Neuronal stem cell (in vitro differentiated cells): ENCODE measurements at regions not wholly inside any gene's neighbourhood (a gene's known extent, or its start where the extent isn't known, plus 50 kb on each side); places are given as distances from the start of the nearest gene placed in this dataset.
A peak's percentile ranks its signal among the peaks of the same experiment; 100 is the strongest.

Source experiments
- DNase-seq: peaks from one replicate; pipeline ENCODE4 v3.0.0-alpha.2; 2013; ENCODE audit warnings: low spot score
- H2AFZ ChIP-seq: one replicate; pipeline ENCODE4 v1.6.1; 2013; ENCODE audit warnings: mild to moderate bottlenecking, low read length, inconsistent platforms
- H2AK5ac ChIP-seq: 2 replicates; pipeline ENCODE4 v1.6.1; 2013; ENCODE audit warnings: low read depth, mild to moderate bottlenecking, inconsistent platforms, low read length, moderate library complexity, mixed read lengths
- H2BK120ac ChIP-seq: 2 replicates; pipeline ENCODE4 v1.6.1; 2013; ENCODE audit warnings: low read depth, mild to moderate bottlenecking, inconsistent platforms, low read length, moderate library complexity, mixed read lengths
- H2BK12ac ChIP-seq: one replicate; pipeline ENCODE4 v1.6.1; 2013; ENCODE audit warnings: low read length, inconsistent platforms
- H2BK15ac ChIP-seq: 2 replicates; pipeline ENCODE4 v1.6.1; 2013; ENCODE audit warnings: mild to moderate bottlenecking, low read length, inconsistent platforms, mixed read lengths
- H2BK5ac ChIP-seq: one replicate; pipeline ENCODE4 v1.6.1; 2013; ENCODE audit warnings: inconsistent platforms, mild to moderate bottlenecking, low read length, moderate library complexity
- H3K14ac ChIP-seq: one replicate; pipeline ENCODE4 v1.6.1; 2013; ENCODE audit warnings: low read length, inconsistent platforms
- H3K18ac ChIP-seq: 2 replicates; pipeline ENCODE4 v1.6.1; 2013; ENCODE audit warnings: low read length, inconsistent platforms
- H3K23ac ChIP-seq: 2 replicates; pipeline ENCODE4 v1.6.1; 2013; ENCODE audit warnings: low read depth, mild to moderate bottlenecking, mixed read lengths, low read length, inconsistent platforms; ENCODE audit not compliant: poor library complexity
- H3K27ac ChIP-seq: replicated peaks from 3 replicates; pipeline ENCODE4 v1.5.1; 2013; ENCODE audit warnings: low read length, inconsistent platforms
- H3K27me3 ChIP-seq, 3 experiments: 2 replicates each; pipeline ENCODE4 v1.6.1; 2013; ENCODE audit warnings: low read length in 3 of 3, mild to moderate bottlenecking in 2 of 3, inconsistent platforms in 1 of 3, low read depth in 1 of 3, mixed read lengths in 1 of 3, moderate library complexity in 1 of 3; ENCODE audit not compliant: control insufficient read depth in 3 of 3, insufficient read depth in 3 of 3
- H3K36me3 ChIP-seq, 2 donors: replicated peaks in 1 of 2; 2 replicates each; pipeline ENCODE4 v1.6.1; 2013; ENCODE audit warnings: low read length in 2 of 2; ENCODE audit not compliant: control insufficient read depth in 2 of 2, insufficient read depth in 2 of 2
- H3K4ac ChIP-seq: 2 replicates; pipeline ENCODE4 v1.6.1; 2013; ENCODE audit warnings: inconsistent platforms, mild to moderate bottlenecking, low read length, moderate library complexity
- H3K4me1 ChIP-seq, 2 donors: 1 replicate in 1 of 2; 2 replicates in 1 of 2; pipeline ENCODE4 v1.6.1; 2013; ENCODE audit warnings: low read length in 2 of 2, low read depth in 1 of 2; ENCODE audit not compliant: control insufficient read depth in 2 of 2, insufficient read depth in 1 of 2
- H3K4me2 ChIP-seq: one replicate; pipeline ENCODE4 v1.6.1; 2013; ENCODE audit warnings: mild to moderate bottlenecking, low read length, inconsistent platforms; ENCODE audit not compliant: insufficient read depth, poor library complexity, severe bottlenecking
- H3K4me3 ChIP-seq, 2 donors: 2 replicates each; pipeline ENCODE4 v1.5.1; 2013; ENCODE audit warnings: low read length in 2 of 2, mild to moderate bottlenecking in 2 of 2, inconsistent platforms in 1 of 2, moderate library complexity in 1 of 2
- H3K79me1 ChIP-seq: one replicate; pipeline ENCODE4 v1.6.1; 2013; ENCODE audit warnings: low read depth, mild to moderate bottlenecking, inconsistent platforms, low read length, moderate library complexity
- H3K9ac ChIP-seq: one replicate; pipeline ENCODE4 v1.6.1; 2013; ENCODE audit warnings: mild to moderate bottlenecking, low read depth, low read length, inconsistent platforms; ENCODE audit not compliant: poor library complexity
- H3K9me3 ChIP-seq, 2 donors: replicated peaks in 1 of 2; 2 replicates each; pipeline versions ENCODE3 to v1.6.1; 2013; ENCODE audit warnings: low read length in 2 of 2, mild to moderate bottlenecking in 2 of 2, inconsistent platforms in 1 of 2, low read depth in 1 of 2, mixed read lengths in 1 of 2, moderate library complexity in 1 of 2; ENCODE audit not compliant: control insufficient read depth in 2 of 2, insufficient read depth in 1 of 2
- H4K8ac ChIP-seq: one replicate; pipeline ENCODE4 v1.6.1; 2013; ENCODE audit warnings: low read depth, mild to moderate bottlenecking, inconsistent platforms, low read length, moderate library complexity
- H4K91ac ChIP-seq: one replicate; pipeline ENCODE4 v1.6.1; 2013; ENCODE audit warnings: low read length, low read depth, mild to moderate bottlenecking, inconsistent platforms; ENCODE audit not compliant: poor library complexity
- WGBS, 2 donors: extraction: QIAGEN DNeasy Blood & Tissue Kit; methylation state at CpG; one replicate each; pipeline ENCODE4 v1.1.7; 2013; ENCODE audit warnings: missing lambda C conversion rate in 2 of 2, mixed read lengths in 1 of 2; ENCODE audit not compliant: insufficient read length in 2 of 2, insufficient replicate concordance in 1 of 2; ENCODE audit errors: extremely low coverage in 2 of 2; 5-methylcytosine and 5-hydroxymethylcytosine counted together

DNA sequence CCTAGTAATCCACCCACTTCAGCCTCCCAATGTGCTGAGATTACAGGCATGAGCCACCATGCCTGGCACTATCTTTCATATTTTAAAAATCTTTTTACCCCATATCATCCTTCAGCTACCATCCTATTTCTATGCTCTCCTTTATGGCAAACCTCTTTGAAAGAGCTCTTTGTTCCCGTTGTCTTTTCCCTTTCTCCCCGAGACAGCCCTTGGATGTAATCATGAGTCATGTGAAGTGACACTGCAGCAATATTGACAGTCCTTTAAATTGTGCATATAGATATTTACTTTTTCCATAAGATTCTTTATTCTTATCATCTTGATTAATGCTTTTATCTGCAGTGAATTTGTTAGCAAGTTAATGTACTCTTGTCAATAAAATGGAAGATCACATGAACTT, 286.6 kb downstream of the ANKRD7 start:
- Histone ChIP-seq H2AK5ac (no peak overlapping the region), H4K8ac (no peak overlapping the region), H3K27me3 (no peaks in the 10 kb centered on the region), H3K4ac (no peak overlapping the region), H2BK15ac (no peak overlapping the region), H3K36me3 (no peaks in the 10 kb centered on the region), H3K27ac (no peak overlapping the region), H3K23ac (no peak overlapping the region), H2BK120ac (no peak overlapping the region), H3K4me2 (no peak overlapping the region), H3K14ac (no peak overlapping the region), H3K4me1 (no peaks in the 10 kb centered on the region), H3K18ac (no peak overlapping the region), H4K91ac (no peak overlapping the region), H2AFZ (peak overlapping the region; percentile 7), H3K79me1 (no peaks in the 10 kb centered on the region), H3K4me3 (no peak overlapping the region), H2BK5ac (no peak overlapping the region), H3K9ac (no peak overlapping the region), H2BK12ac (no peak overlapping the region), H3K9me3 (no peaks in the 10 kb centered on the region)
- WGBS, 2 donors = no CpG with 5 or more reads among the region's 2 CpGs
- no peak for DNase-seq

DNA sequence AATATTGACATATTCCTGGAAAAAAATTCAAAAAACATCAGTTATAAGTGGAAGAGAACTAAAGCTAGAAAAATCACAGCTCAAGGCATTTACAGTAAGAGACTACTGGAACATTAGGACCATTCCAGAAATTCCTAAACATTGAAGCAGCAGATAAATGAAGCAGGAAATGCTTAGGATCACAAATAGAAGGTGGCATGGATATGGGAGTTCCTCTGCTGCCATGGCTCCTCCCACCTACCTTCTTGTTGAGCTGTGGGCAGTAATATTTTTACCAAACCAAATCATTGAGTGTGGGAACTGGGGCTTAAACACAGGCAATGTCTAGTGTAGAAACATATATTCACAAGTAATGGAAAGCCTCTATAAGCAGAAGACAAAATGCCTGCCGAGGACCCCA, 292.8 kb downstream of the ANKRD7 start:
- Histone ChIP-seq H3K4me2 (no peak overlapping the region), H4K91ac (no peak overlapping the region), H4K8ac (no peak overlapping the region), H3K79me1 (no peaks in the 10 kb centered on the region), H2AFZ (no peak overlapping the region), H3K18ac (no peak overlapping the region), H3K4me3 (no peak overlapping the region), H3K27ac (no peak overlapping the region), H3K36me3 (no peaks in the 10 kb centered on the region), H3K27me3 (no peaks in the 10 kb centered on the region), H3K4me1 (no peaks in the 10 kb centered on the region), H3K23ac (no peak overlapping the region), H3K4ac (no peak overlapping the region), H3K9ac (no peak overlapping the region), H3K9me3 (no peaks in the 10 kb centered on the region), H2BK120ac (no peak overlapping the region), H2AK5ac (no peak overlapping the region), H2BK12ac (no peak overlapping the region), H3K14ac (no peak overlapping the region), H2BK15ac (no peak overlapping the region), H2BK5ac (no peak overlapping the region)
- no CpG with 5 or more reads among the region's 1 CpG for WGBS, 2 donors
- no peak for DNase-seq

DNA sequence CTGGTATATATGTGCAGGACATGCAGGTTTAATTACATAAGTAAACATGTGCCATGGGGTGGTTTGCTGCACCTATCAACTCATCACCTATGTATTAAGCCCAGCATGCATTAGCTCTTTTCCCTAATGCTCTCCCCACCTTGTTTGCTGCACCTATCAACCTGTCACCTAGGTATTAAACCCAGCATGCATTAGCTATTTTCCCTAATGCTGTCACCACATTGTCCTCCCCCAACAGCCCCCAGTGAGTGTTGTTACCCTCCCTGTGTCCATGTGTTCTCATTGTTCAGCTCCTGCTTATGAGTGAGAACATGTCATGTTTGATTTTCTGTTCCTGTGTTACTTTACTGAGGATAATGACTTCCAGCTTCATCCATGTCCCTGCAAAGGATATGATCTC, 300.5 kb downstream of the ANKRD7 start:
- no peak overlapping the region for H2BK5ac ChIP-seq

GRCh38 chr7:118531566-118531965, 307.1 kb downstream of the ANKRD7 start:
- Histone ChIP-seq H2BK12ac (no peak overlapping the region), H3K27ac (no peak overlapping the region), H3K36me3 (no peaks in the 10 kb centered on the region), H3K18ac (no peak overlapping the region), H2AK5ac (no peak overlapping the region), H3K4me1 (no peaks in the 10 kb centered on the region), H4K8ac (no peak overlapping the region), H2AFZ (no peak overlapping the region), H2BK5ac (no peak overlapping the region), H3K9ac (no peak overlapping the region), H3K4ac (no peak overlapping the region), H3K79me1 (no peaks in the 10 kb centered on the region), H3K23ac (no peak overlapping the region), H3K27me3 (no peaks in the 10 kb centered on the region), H2BK120ac (no peak overlapping the region), H2BK15ac (no peak overlapping the region), H4K91ac (no peak overlapping the region), H3K4me2 (no peak overlapping the region), H3K4me3 (no peak overlapping the region), H3K14ac (no peak overlapping the region), H3K9me3 (no peaks in the 10 kb centered on the region)
- DNase-seq = no peak

More for the DNA sequence above, 300.5 kb downstream of the ANKRD7 start:
- H3K9me3 ChIP-seq = no peaks in the 10 kb centered on the region
- no peak overlapping the region for H4K8ac ChIP-seq
- no peak overlapping the region for H3K4me2 ChIP-seq
- no peak overlapping the region for H2BK15ac ChIP-seq
- H2AK5ac ChIP-seq = no peak overlapping the region
- no peak overlapping the region for H3K4ac ChIP-seq
- H3K9ac ChIP-seq = no peak overlapping the region
- no peaks in the 10 kb centered on the region for H3K79me1 ChIP-seq
- no peak overlapping the region for H2BK12ac ChIP-seq
- H3K23ac ChIP-seq = no peak overlapping the region
- H3K27me3 ChIP-seq = no peaks in the 10 kb centered on the region
- H3K4me1 ChIP-seq = no peaks in the 10 kb centered on the region
- H3K14ac ChIP-seq = no peak overlapping the region
- no peak overlapping the region for H2BK120ac ChIP-seq
- no peak overlapping the region for H3K4me3 ChIP-seq
- no peak for DNase-seq
- H2AFZ ChIP-seq = no peak overlapping the region
- H4K91ac ChIP-seq = no peak overlapping the region
- no peaks in the 10 kb centered on the region for H3K36me3 ChIP-seq
- no peak overlapping the region for H3K18ac ChIP-seq
- no peak overlapping the region for H3K27ac ChIP-seq
